ENCODE measurements at regions not wholly inside any gene's neighbourhood (a gene's known extent, or its start where the extent isn't known, plus 50 kb on each side); places are given as distances from the start of the nearest gene placed in this dataset.

GRCh38 chr2:184261818-184262217 is 336.5 kb upstream of the ZNF804A start:
- TF ChIP-seq POLR2A (IDR thresholded peaks at IDR 0.05) (no peak), CTCF (IDR thresholded peaks at IDR 0.05) (no peak)

All from vagina (tissue), 2 donors.